GM23248 (cell line): ENCODE measurements at regions not wholly inside any gene's neighbourhood (a gene's known extent, or its start where the extent isn't known, plus 50 kb on each side); places are given as distances from the start of the nearest gene placed in this dataset.

Experiments
- DNase-seq: peaks from one replicate; pipeline ENCODE4 v3.0.0-alpha.2; 2015
- H2AFZ ChIP-seq: fragments of 200-600 bp; sonication (generic); 2 replicates; pipeline ENCODE4 v1.6.1; 2016; ENCODE audit warnings: antibody characterized with exemption
- H3F3A ChIP-seq: fragments of 200-600 bp; sonication (generic); 2 replicates; pipeline ENCODE4 v1.6.1; 2016; ENCODE audit warnings: mild to moderate bottlenecking, antibody characterized with exemption, mixed run types; ENCODE audit not compliant: insufficient read depth
- H3K27ac ChIP-seq: fragments of 200-600 bp; sonication (generic); 2 replicates; pipeline ENCODE4 v1.5.1; 2016; ENCODE audit warnings: mild to moderate bottlenecking
- H3K27me3 ChIP-seq: fragments of 200-600 bp; sonication (generic); replicated peaks from 2 replicates; pipeline ENCODE4 v1.6.1; 2016; ENCODE audit warnings: mild to moderate bottlenecking; ENCODE audit not compliant: insufficient read depth
- H3K36me3 ChIP-seq: fragments of 200-600 bp; sonication (generic); 2 replicates; pipeline ENCODE4 v1.6.1; 2016; ENCODE audit warnings: low read depth, mild to moderate bottlenecking
- H3K4me1 ChIP-seq: fragments of 200-600 bp; sonication (generic); 2 replicates; pipeline ENCODE4 v1.6.1; 2016; ENCODE audit warnings: mild to moderate bottlenecking; ENCODE audit not compliant: insufficient read depth
- H3K4me2 ChIP-seq: fragments of 200-600 bp; sonication (generic); one replicate; pipeline ENCODE4 v1.6.1; 2016; ENCODE audit warnings: mild to moderate bottlenecking; ENCODE audit not compliant: unreplicated experiment
- H3K4me3 ChIP-seq: fragments of 200-600 bp; sonication (generic); 2 replicates; pipeline ENCODE4 v1.5.1; 2016; ENCODE audit warnings: mild to moderate bottlenecking
- H3K79me2 ChIP-seq: fragments of 200-600 bp; sonication (generic); 2 replicates; pipeline ENCODE4 v1.6.1; 2016; ENCODE audit warnings: mild to moderate bottlenecking; ENCODE audit not compliant: insufficient read depth
- H3K9ac ChIP-seq: fragments of 200-600 bp; sonication (generic); 2 replicates; pipeline ENCODE4 v1.6.1; 2016; ENCODE audit warnings: mild to moderate bottlenecking
- H3K9me2 ChIP-seq: fragments of 200-600 bp; sonication (generic); 2 replicates; pipeline ENCODE4 v1.6.1; 2016; ENCODE audit warnings: mixed run types, mild to moderate bottlenecking, moderate library complexity; ENCODE audit not compliant: insufficient read depth
- H3K9me3 ChIP-seq: fragments of 200-600 bp; sonication (generic); one replicate; pipeline ENCODE4 v1.6.1; 2017; ENCODE audit warnings: low read depth
- H4K20me1 ChIP-seq: fragments of 200-600 bp; sonication (generic); 2 replicates; pipeline ENCODE4 v1.6.0; 2016; ENCODE audit not compliant: insufficient read depth
- EZH2 ChIP-seq: fragments of 200-600 bp; sonication (generic); IDR thresholded peaks from 2 replicates; pipeline ENCODE4 v1.6.1; 2018; ENCODE audit warnings: antibody characterized with exemption, mild to moderate bottlenecking; ENCODE audit not compliant: insufficient read depth, poor library complexity, severe bottlenecking
- EZH2phosphoT487 ChIP-seq: fragments of 200-600 bp; sonication (generic); IDR thresholded peaks from 2 replicates; pipeline ENCODE4 v1.6.1; 2018; ENCODE audit warnings: antibody characterized with exemption, moderate library complexity, mild to moderate bottlenecking, low read depth; ENCODE audit not compliant: insufficient read depth
- WGBS, 2 experiments: methylation state at CpG; one replicate each; pipeline ENCODE4 v1.1.6; 2015 to 2017; ENCODE audit warnings: low lambda C conversion rate in 2 of 2, low coverage in 1 of 2; ENCODE audit errors: missing lambda C conversion rate in 2 of 2; 5-methylcytosine and 5-hydroxymethylcytosine counted together
- in situ Hi-C: fragments of 300-500 bp; cut with MboI; formaldehyde crosslinking; loops from 2 replicates; pipeline ENCODE4 v1.15.0; 2020

GRCh38 chr15:35746121-35746520, 200.2 kb upstream of the DPH6 start:
- peak; percentile 50 for DNase-seq
- Histone ChIP-seq H3K36me3 (no peaks in the 10 kb centered on the region), H3F3A (no peaks in the 10 kb centered on the region), H3K9ac (no peak overlapping the region), H3K4me3 (no peak overlapping the region), H3K79me2 (no peaks in the 10 kb centered on the region), H3K9me2 (no peaks in the 10 kb centered on the region), H4K20me1 (no peaks in the 10 kb centered on the region), H3K27me3 (no peaks in the 10 kb centered on the region), H3K4me1 (0 out of 2 replicates have a peak, but pooled peaks cover 8% of the 10 kb centered on the region), H2AFZ (no peak overlapping the region), H3K27ac (no peak overlapping the region), H3K9me3 (no peaks in the 10 kb centered on the region), H3K4me2 (no peak overlapping the region)
- in situ Hi-C loops, result loop anchor here (25.0 kb wide), 1 partner anchor 459 kb away; no protein-coding TSS in a partner anchor
- TF ChIP-seq EZH2 (no peak), EZH2phosphoT487 (no peak)

GRCh38 chr15:35748105-35748504, 202.1 kb upstream of the DPH6 start:
- Histone ChIP-seq H3K4me3 (no peak overlapping the region), H3K79me2 (no peaks in the 10 kb centered on the region), H2AFZ (no peak overlapping the region), H4K20me1 (no peaks in the 10 kb centered on the region), H3K9me2 (no peaks in the 10 kb centered on the region), H3F3A (no peaks in the 10 kb centered on the region), H3K27ac (no peak overlapping the region), H3K4me2 (no peak overlapping the region), H3K36me3 (no peaks in the 10 kb centered on the region), H3K27me3 (no peaks in the 10 kb centered on the region), H3K9ac (no peak overlapping the region), H3K4me1 (0 out of 2 replicates have a peak, but pooled peaks cover 10% of the 10 kb centered on the region), H3K9me3 (no peaks in the 10 kb centered on the region)
- in situ Hi-C loops, result loop anchor here (25.0 kb wide), 1 partner anchor 461 kb away; no protein-coding TSS in a partner anchor
- WGBS, 2 experiments, result 98% methylated on average over 5 of the region's 5 CpGs
- TF ChIP-seq EZH2phosphoT487, result no peak
- TF ChIP-seq EZH2, result no peak
- DNase-seq, result no peak

DNA sequence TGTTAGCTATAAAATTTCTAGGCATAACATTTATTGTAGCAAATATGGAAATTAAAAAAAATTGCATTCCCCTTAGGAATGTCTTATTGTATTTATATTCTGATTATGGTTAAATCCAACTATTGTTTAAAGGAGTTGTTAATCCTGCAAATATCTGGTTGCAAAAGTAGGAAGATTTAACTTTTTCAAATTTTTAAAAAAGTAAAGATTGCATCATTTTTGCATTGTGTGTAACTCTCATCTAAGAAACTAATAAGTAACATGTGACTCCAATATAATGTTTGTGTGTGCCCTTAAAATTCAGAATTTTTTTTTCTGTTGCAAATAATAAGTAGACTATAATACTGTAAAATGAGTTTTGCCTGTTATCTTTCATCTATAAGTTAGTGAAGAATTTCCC, 204.1 kb upstream of the DPH6 start:
- no peak overlapping the region for H3K4me3 ChIP-seq
- no peaks in the 10 kb centered on the region for H3K27me3 ChIP-seq
- no peak overlapping the region for H3K9ac ChIP-seq
- H3K9me2 ChIP-seq, result no peaks in the 10 kb centered on the region
- no peak for TF ChIP-seq EZH2phosphoT487
- no peak for TF ChIP-seq EZH2
- H3K79me2 ChIP-seq, result no peaks in the 10 kb centered on the region
- H3K27ac ChIP-seq, result no peak overlapping the region
- no peak overlapping the region for H2AFZ ChIP-seq
- no peaks in the 10 kb centered on the region for H3F3A ChIP-seq
- H3K9me3 ChIP-seq, result no peaks in the 10 kb centered on the region
- no peak for DNase-seq
- H3K4me1 ChIP-seq, result peaks cover 21% of the 10 kb centered on the region; the same call in 1 of the 2 replicates
- H3K4me2 ChIP-seq, result no peak overlapping the region
- H3K36me3 ChIP-seq, result no peaks in the 10 kb centered on the region
- H4K20me1 ChIP-seq, result no peaks in the 10 kb centered on the region
- in situ Hi-C loops, result no loop called here

GRCh38 chr15:35751413-35752133, 205.6 kb upstream of the DPH6 start:
- no peak for TF ChIP-seq EZH2
- no peak for TF ChIP-seq EZH2phosphoT487
- Histone ChIP-seq H3K4me1 (peaks cover 27% of the 10 kb centered on the region; the same call in 1 of the 2 replicates), H3K9me3 (no peaks in the 10 kb centered on the region), H4K20me1 (no peaks in the 10 kb centered on the region), H2AFZ (peak overlapping the region; percentile 63), H3K9ac (no peak overlapping the region), H3K4me2 (peak overlapping the region; percentile 9), H3K9me2 (no peaks in the 10 kb centered on the region), H3K27ac (no peak overlapping the region), H3K79me2 (no peaks in the 10 kb centered on the region), H3F3A (no peaks in the 10 kb centered on the region), H3K4me3 (no peak overlapping the region), H3K36me3 (no peaks in the 10 kb centered on the region), H3K27me3 (no peaks in the 10 kb centered on the region)
- peak; percentile 71 for DNase-seq
- in situ Hi-C loops, result no loop called here
- 26 to 31% methylated on average over 14 of the region's 14 CpGs for WGBS, 2 experiments

GRCh38 chr15:35752134-35752466, 206.1 kb upstream of the DPH6 start:
- Histone ChIP-seq H3K27ac (no peak overlapping the region), H3K79me2 (no peaks in the 10 kb centered on the region), H4K20me1 (no peaks in the 10 kb centered on the region), H2AFZ (peak overlapping the region; percentile 63; the same call in 1 of the 2 replicates), H3K9me3 (no peaks in the 10 kb centered on the region), H3K9me2 (no peaks in the 10 kb centered on the region), H3K4me3 (no peak overlapping the region), H3F3A (no peaks in the 10 kb centered on the region), H3K36me3 (no peaks in the 10 kb centered on the region), H3K27me3 (no peaks in the 10 kb centered on the region), H3K4me1 (peaks cover 27% of the 10 kb centered on the region; the same call in 1 of the 2 replicates), H3K4me2 (peak overlapping the region; percentile 9), H3K9ac (no peak overlapping the region)
- in situ Hi-C loops, result no loop called here
- 87 to 98% methylated on average over 5 of the region's 5 CpGs for WGBS, 2 experiments
- DNase-seq, result no peak
- no peak for TF ChIP-seq EZH2
- no peak for TF ChIP-seq EZH2phosphoT487
